H1 (cell line): ENCODE measurements at regions not wholly inside any gene's neighbourhood (a gene's known extent, or its start where the extent isn't known, plus 50 kb on each side); places are given as distances from the start of the nearest gene placed in this dataset.

Source experiments
- CTCF ChIA-PET: fragments of 300-600 bp; sonication (Branson Sonifier 250); formaldehyde crosslinking; loops from one replicate; lab custom pipeline; 2021; ENCODE audit not compliant: partially characterized antibody; lab: Charles Lee
- POLR2A ChIA-PET: fragments of 300-600 bp; sonication (Branson Sonifier 250); formaldehyde crosslinking; loops from one replicate; lab custom pipeline; 2021; ENCODE audit warnings: inconsistent platforms; ENCODE audit not compliant: partially characterized antibody; lab: Charles Lee
- DNase-seq, 2 experiments: peaks; one replicate each; pipeline versions ENCODE4 v3.0.0 to v3.0.0-alpha.2; 2010 to 2022; ENCODE audit warnings: low spot score in 2 of 2, low read depth in 1 of 2, mixed read lengths in 1 of 2
- FAIRE-seq: peaks from 2 replicates; lab custom pipeline; 2011; peaks lifted over from hg19 to GRCh38; lab: Jason Lieb, UNC
- H2AFZ ChIP-seq: 2 replicates; pipeline ENCODE4 v1.8.1; 2012; ENCODE audit warnings: low read length, inconsistent platforms
- H2AK5ac ChIP-seq: 2 replicates; pipeline ENCODE4 v1.6.1; 2013; ENCODE audit warnings: low read depth, low read length
- H2BK120ac ChIP-seq: replicated peaks from 2 replicates; pipeline ENCODE3; 2013; ENCODE audit warnings: low read depth, low read length, inconsistent platforms
- H2BK12ac ChIP-seq: 2 replicates; pipeline ENCODE4 v1.6.1; 2013; ENCODE audit warnings: low read depth, low read length
- H2BK15ac ChIP-seq: 2 replicates; pipeline ENCODE4 v1.6.1; 2013; ENCODE audit warnings: low read length
- H2BK20ac ChIP-seq: 2 replicates; pipeline ENCODE4 v1.6.1; 2013; ENCODE audit warnings: low read length
- H2BK5ac ChIP-seq: 2 replicates; pipeline ENCODE4 v1.6.1; 2013; ENCODE audit warnings: low read depth, low read length
- H3K14ac ChIP-seq: 2 replicates; pipeline ENCODE4 v1.6.1; 2013; ENCODE audit warnings: inconsistent platforms; ENCODE audit not compliant: insufficient read length
- H3K18ac ChIP-seq: 2 replicates; pipeline ENCODE4 v1.6.1; 2013; ENCODE audit warnings: low read length; ENCODE audit errors: extremely low read depth
- H3K23ac ChIP-seq: 2 replicates; pipeline ENCODE4 v1.6.1; 2013; ENCODE audit warnings: inconsistent platforms; ENCODE audit not compliant: insufficient read length
- H3K23me2 ChIP-seq: 2 replicates; pipeline ENCODE4 v1.6.1; 2013; ENCODE audit warnings: low read depth, low read length
- H3K27ac ChIP-seq: 2 replicates; pipeline ENCODE4 v1.6.1; 2011; ENCODE audit warnings: low read depth, low read length, inconsistent platforms
- H3K27me3 ChIP-seq, 4 experiments: replicated peaks in 1 of 4; 1 replicate in 1 of 4; 2 replicates in 3 of 4; pipeline versions ENCODE4 v1.6.1 to v1.8.1; 2011 to 2013; ENCODE audit warnings: low read length in 3 of 4, mild to moderate bottlenecking in 3 of 4, inconsistent platforms in 2 of 4, mixed read lengths in 2 of 4, moderate library complexity in 1 of 4; ENCODE audit not compliant: control insufficient read depth in 3 of 4, insufficient read depth in 3 of 4; ENCODE audit errors: extremely low read depth in 1 of 4
- H3K36me3 ChIP-seq, 4 experiments: 2 replicates each; pipeline versions ENCODE4 v1.6.1 to v1.8.1; 2011 to 2013; ENCODE audit warnings: mild to moderate bottlenecking in 4 of 4, low read length in 3 of 4, moderate library complexity in 2 of 4, control low read depth in 1 of 4, inconsistent platforms in 1 of 4; ENCODE audit not compliant: insufficient read depth in 4 of 4, control insufficient read depth in 2 of 4
- H3K4ac ChIP-seq: replicated peaks from 2 replicates; pipeline ENCODE3; 2013; ENCODE audit warnings: low read length, low read depth, mixed read lengths, inconsistent platforms; ENCODE audit not compliant: insufficient read length
- H3K4me1 ChIP-seq, 4 experiments: replicated peaks in 1 of 4; 1 replicate in 1 of 4; 2 replicates in 3 of 4; pipeline versions ENCODE4 v1.6.1 to v1.8.1; 2011 to 2013; ENCODE audit warnings: low read length in 3 of 4, inconsistent platforms in 2 of 4, mixed read lengths in 1 of 4; ENCODE audit not compliant: insufficient read depth in 4 of 4, control insufficient read depth in 3 of 4
- H3K4me2 ChIP-seq, 2 experiments: 2 replicates each; pipeline versions ENCODE4 v1.6.1 to v1.8.1; 2011 to 2013; ENCODE audit warnings: low read depth in 2 of 2, low read length in 2 of 2, control low read depth in 1 of 2, inconsistent platforms in 1 of 2, mild to moderate bottlenecking in 1 of 2; ENCODE audit not compliant: insufficient read depth in 1 of 2
- H3K4me3 ChIP-seq, 4 experiments: fragments of 200-600, 300-600 bp in 1 of 4; sonication (generic), shearing (Covaris generic), sonication (Bioruptor Twin) in 1 of 4; 2 replicates each; pipeline versions ENCODE4 v1.5.1 to v1.8.1; 2011 to 2016; ENCODE audit warnings: low read length in 4 of 4, low read depth in 3 of 4, control low read depth in 2 of 4, inconsistent platforms in 2 of 4, mild to moderate bottlenecking in 2 of 4, mixed read lengths in 1 of 4, moderate library complexity in 1 of 4; ENCODE audit not compliant: insufficient read depth in 2 of 4; ENCODE audit errors: extremely low read depth in 1 of 4
- H3K56ac ChIP-seq: replicated peaks from 2 replicates; pipeline ENCODE3; 2013; ENCODE audit warnings: low read depth, mild to moderate bottlenecking, mixed read lengths, low read length, inconsistent platforms; ENCODE audit not compliant: insufficient read length
- H3K79me1 ChIP-seq: 2 replicates; pipeline ENCODE4 v1.6.1; 2013; ENCODE audit warnings: low read depth, low read length, control low read depth
- H3K79me2 ChIP-seq, 2 experiments: 2 replicates each; pipeline versions ENCODE4 v1.6.1 to v1.8.1; 2012 to 2013; ENCODE audit warnings: low read length in 2 of 2, mild to moderate bottlenecking in 2 of 2, inconsistent platforms in 1 of 2; ENCODE audit not compliant: insufficient read depth in 2 of 2, control insufficient read depth in 1 of 2
- H3K9ac ChIP-seq, 4 experiments: replicated peaks in 1 of 4; 1 replicate in 1 of 4; 2 replicates in 3 of 4; pipeline versions ENCODE4 v1.6.1 to v1.8.1; 2011 to 2013; ENCODE audit warnings: low read depth in 3 of 4, low read length in 3 of 4, control low read depth in 2 of 4, mild to moderate bottlenecking in 2 of 4, moderate library complexity in 2 of 4, inconsistent platforms in 1 of 4; ENCODE audit errors: extremely low read depth in 1 of 4
- H3K9me3 ChIP-seq, 2 experiments: 2 replicates each; pipeline versions ENCODE4 v1.6.1 to v1.8.1; 2012 to 2013; ENCODE audit warnings: mild to moderate bottlenecking in 2 of 2, moderate library complexity in 2 of 2, control low read depth in 1 of 2, inconsistent platforms in 1 of 2, low read depth in 1 of 2, low read length in 1 of 2, mixed read lengths in 1 of 2; ENCODE audit not compliant: insufficient read depth in 2 of 2
- H4K20me1 ChIP-seq, 2 experiments: replicated peaks in 1 of 2; 2 replicates each; pipeline versions ENCODE3 to v1.8.1; 2011 to 2013; ENCODE audit warnings: inconsistent platforms in 2 of 2, low read length in 2 of 2, mild to moderate bottlenecking in 1 of 2; ENCODE audit not compliant: insufficient read depth in 2 of 2, control insufficient read depth in 1 of 2
- H4K5ac ChIP-seq: 2 replicates; pipeline ENCODE4 v1.6.1; 2013; ENCODE audit warnings: low read length, low read depth, mixed read lengths, inconsistent platforms; ENCODE audit not compliant: insufficient read length
- H4K8ac ChIP-seq: 2 replicates; pipeline ENCODE4 v1.8.0; 2013; ENCODE audit warnings: mild to moderate bottlenecking, moderate library complexity, low read length, inconsistent platforms; ENCODE audit not compliant: insufficient read depth; ENCODE audit errors: extremely low read depth
- H4K91ac ChIP-seq: replicated peaks from 2 replicates; pipeline ENCODE3; 2013; ENCODE audit warnings: low read length, mixed read lengths, inconsistent platforms; ENCODE audit not compliant: insufficient read length
- ATF2 ChIP-seq: IDR thresholded peaks from 2 replicates; pipeline ENCODE4 v1.6.1; 2012; ENCODE audit warnings: low read length, inconsistent platforms
- ATF3 ChIP-seq: IDR thresholded peaks from 2 replicates; pipeline ENCODE4 v1.6.1; 2011; ENCODE audit warnings: low read depth, mild to moderate bottlenecking, low read length; ENCODE audit not compliant: insufficient read depth
- CBX5 ChIP-seq: fragments of 300-800, 300-1000 bp; sonication (generic); IDR thresholded peaks from 2 replicates; pipeline ENCODE4 v1.7.1; 2016; ENCODE audit warnings: antibody characterized with exemption, low read length, low read depth
- CHD1 ChIP-seq: IDR thresholded peaks from 2 replicates; pipeline ENCODE4 v1.6.1; 2012; ENCODE audit warnings: low read depth, low read length, improper control_type of control experiment
- JUND ChIP-seq: IDR thresholded peaks from 2 replicates; pipeline ENCODE4 v1.6.1; 2011; ENCODE audit warnings: mild to moderate bottlenecking, improper control_type of control experiment, low read length
- KDM5A ChIP-seq: fragments of 200-600 bp; IDR thresholded peaks from 2 replicates; pipeline ENCODE4 v1.7.1; 2012; ENCODE audit warnings: mild to moderate bottlenecking, low read length, inconsistent platforms, mixed read lengths
- RNF2 ChIP-seq: fragments of 200-900, 300-1000 bp; sonication (generic); IDR thresholded peaks from 2 replicates; pipeline ENCODE4 v1.7.1; 2016; ENCODE audit warnings: borderline replicate concordance, low read depth, mild to moderate bottlenecking, antibody characterized with exemption, low read length; ENCODE audit not compliant: poor library complexity, severe bottlenecking; ENCODE audit errors: missing control alignments
- SP2 ChIP-seq: IDR thresholded peaks from 2 replicates; pipeline ENCODE4 v1.6.1; 2012; ENCODE audit warnings: mild to moderate bottlenecking, low read length, inconsistent platforms
- SUZ12 ChIP-seq: fragments of 200-600 bp; sonication (generic); IDR thresholded peaks from 2 replicates; pipeline ENCODE4 v1.6.1; 2012; ENCODE audit warnings: mild to moderate bottlenecking, inconsistent platforms, low read length, moderate library complexity, mixed read lengths
- TAF1 ChIP-seq: IDR thresholded peaks from 2 replicates; pipeline ENCODE4 v1.6.1; 2011; ENCODE audit warnings: mild to moderate bottlenecking, low read depth, low read length
- TBP ChIP-seq: IDR thresholded peaks from 2 replicates; pipeline ENCODE4 v1.6.1; 2011; ENCODE audit warnings: low read depth, low read length, improper control_type of control experiment
- TEAD4 ChIP-seq: IDR thresholded peaks from 2 replicates; pipeline ENCODE4 v1.6.1; 2012; ENCODE audit warnings: low read depth, low read length, inconsistent platforms, mixed read lengths
- WGBS, 2 experiments: shearing (Covaris generic) in 1 of 2; methylation state at CpG; one replicate each; pipeline versions ENCODE4 v1.1.6 to v1.1.7; 2013 to 2015; ENCODE audit warnings: low lambda C conversion rate in 2 of 2, mixed read lengths in 2 of 2, inconsistent platforms in 1 of 2, low coverage in 1 of 2, missing lambda C conversion rate in 1 of 2; ENCODE audit not compliant: insufficient replicate concordance in 2 of 2, insufficient coverage in 1 of 2, insufficient read length in 1 of 2; ENCODE audit errors: extremely low coverage in 1 of 2, missing lambda C conversion rate in 1 of 2; 5-methylcytosine and 5-hydroxymethylcytosine counted together
- TF ChIP-seq, protein P1 (sequence below): IDR thresholded peaks from 2 replicates; pipeline ENCODE4 v1.6.1; 2012; ENCODE audit warnings: inconsistent platforms

DNA sequence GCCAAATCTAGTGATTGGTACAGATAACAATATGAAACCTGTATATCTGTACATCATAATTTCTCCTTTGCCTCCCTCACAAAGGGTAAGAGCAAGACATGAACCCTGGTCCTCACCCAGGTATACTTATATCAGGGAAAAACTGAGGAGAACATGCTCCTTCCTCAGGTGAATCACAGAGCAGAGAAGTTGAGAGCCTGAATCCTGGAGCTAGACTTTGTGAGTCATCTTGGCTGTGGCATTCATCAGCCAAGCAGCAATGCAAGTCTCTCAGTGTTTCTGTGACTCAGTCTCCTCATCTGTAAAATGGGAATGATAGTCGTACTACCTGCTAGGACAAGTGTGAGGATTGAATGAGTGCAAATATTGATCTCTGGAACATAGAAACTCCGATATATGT lies 165.7 kb upstream of the ADAMTS9 start:
- H3K27ac ChIP-seq: no peak overlapping the region
- no peaks in the 10 kb centered on the region for H3K79me2 ChIP-seq
- no peak overlapping the region for H2AK5ac ChIP-seq
- DNase-seq (no peak), FAIRE-seq (no peak)
- H3K4me1 ChIP-seq: no peaks in the 10 kb centered on the region
- H3K4ac ChIP-seq: no peak overlapping the region
- H2BK20ac ChIP-seq: no peak overlapping the region
- WGBS, 2 experiments: 100% methylated on average over 2 of the region's 2 CpGs; no CpG with 5 or more reads in 1 of the 2 experiments
- no peak overlapping the region for H2BK5ac ChIP-seq
- no peak overlapping the region for H3K23ac ChIP-seq
- H3K56ac ChIP-seq: no peak overlapping the region
- H3K9me3 ChIP-seq: no peaks in the 10 kb centered on the region
- no peak overlapping the region for H2BK120ac ChIP-seq
- H2AFZ ChIP-seq: no peak overlapping the region
- H4K5ac ChIP-seq: no peak overlapping the region
- no peak overlapping the region for H4K91ac ChIP-seq
- no peak overlapping the region for H3K4me3 ChIP-seq
- no peak overlapping the region for H3K18ac ChIP-seq
- H4K20me1 ChIP-seq: no peaks in the 10 kb centered on the region
- CTCF ChIA-PET: no interaction called here
- H4K8ac ChIP-seq: no peak overlapping the region
- no peaks in the 10 kb centered on the region for H3K23me2 ChIP-seq
- H3K4me2 ChIP-seq: no peak overlapping the region
- no peak overlapping the region for H3K14ac ChIP-seq
- H2BK12ac ChIP-seq: no peak overlapping the region
- no peak overlapping the region for H3K9ac ChIP-seq
- no peaks in the 10 kb centered on the region for H3K27me3 ChIP-seq
- no peaks in the 10 kb centered on the region for H3K79me1 ChIP-seq
- no peaks in the 10 kb centered on the region for H3K36me3 ChIP-seq
- H2BK15ac ChIP-seq: no peak overlapping the region
- POLR2A ChIA-PET: no interaction called here
- TF ChIP-seq ATF3: no peak
- TF ChIP-seq SUZ12: no peak
- TF ChIP-seq RNF2: no peak
- no peak for TF ChIP-seq CBX5
- no peak for TF ChIP-seq TAF1
- no peak for TF ChIP-seq KDM5A
- TF ChIP-seq SP2: no peak
- no peak for TF ChIP-seq CHD1
- no peak for TF ChIP-seq JUND
- TF ChIP-seq, protein P1, sequence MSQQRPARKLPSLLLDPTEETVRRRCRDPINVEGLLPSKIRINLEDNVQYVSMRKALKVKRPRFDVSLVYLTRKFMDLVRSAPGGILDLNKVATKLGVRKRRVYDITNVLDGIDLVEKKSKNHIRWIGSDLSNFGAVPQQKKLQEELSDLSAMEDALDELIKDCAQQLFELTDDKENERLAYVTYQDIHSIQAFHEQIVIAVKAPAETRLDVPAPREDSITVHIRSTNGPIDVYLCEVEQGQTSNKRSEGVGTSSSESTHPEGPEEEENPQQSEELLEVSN: no peak
- TF ChIP-seq TEAD4: no peak
- TF ChIP-seq TBP: no peak
- no peak for TF ChIP-seq ATF2
